ENCODE measurements at regions not wholly inside any gene's neighbourhood (a gene's known extent, or its start where the extent isn't known, plus 50 kb on each side); places are given as distances from the start of the nearest gene placed in this dataset.

GRCh38 chr11:79610139-79610538 lies 169.3 kb upstream of the TENM4 start:
- TF ChIP-seq, protein P1, sequence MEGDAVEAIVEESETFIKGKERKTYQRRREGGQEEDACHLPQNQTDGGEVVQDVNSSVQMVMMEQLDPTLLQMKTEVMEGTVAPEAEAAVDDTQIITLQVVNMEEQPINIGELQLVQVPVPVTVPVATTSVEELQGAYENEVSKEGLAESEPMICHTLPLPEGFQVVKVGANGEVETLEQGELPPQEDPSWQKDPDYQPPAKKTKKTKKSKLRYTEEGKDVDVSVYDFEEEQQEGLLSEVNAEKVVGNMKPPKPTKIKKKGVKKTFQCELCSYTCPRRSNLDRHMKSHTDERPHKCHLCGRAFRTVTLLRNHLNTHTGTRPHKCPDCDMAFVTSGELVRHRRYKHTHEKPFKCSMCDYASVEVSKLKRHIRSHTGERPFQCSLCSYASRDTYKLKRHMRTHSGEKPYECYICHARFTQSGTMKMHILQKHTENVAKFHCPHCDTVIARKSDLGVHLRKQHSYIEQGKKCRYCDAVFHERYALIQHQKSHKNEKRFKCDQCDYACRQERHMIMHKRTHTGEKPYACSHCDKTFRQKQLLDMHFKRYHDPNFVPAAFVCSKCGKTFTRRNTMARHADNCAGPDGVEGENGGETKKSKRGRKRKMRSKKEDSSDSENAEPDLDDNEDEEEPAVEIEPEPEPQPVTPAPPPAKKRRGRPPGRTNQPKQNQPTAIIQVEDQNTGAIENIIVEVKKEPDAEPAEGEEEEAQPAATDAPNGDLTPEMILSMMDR (IDR thresholded peaks at IDR 0.05), result no peak
- no peak for TF ChIP-seq POLR2A (IDR thresholded peaks at IDR 0.05)
